Activated CD4-positive, alpha-beta T cell treated with anti-CD3 and anti-CD28 coated beads, Interleukin-2, amount 10 ng/mL, durations not matched to agents 7 days and 5 days (primary cell): ENCODE measurements at regions not wholly inside any gene's neighbourhood (a gene's known extent, or its start where the extent isn't known, plus 50 kb on each side); places are given as distances from the start of the nearest gene placed in this dataset.

Experiments
- CTCF ChIA-PET: fragments of 350-600 bp; sonication (Branson Sonifier 250); formaldehyde crosslinking; loops from one replicate; lab custom pipeline; 2021; ENCODE audit warnings: antibody characterized with exemption; lab: Charles Lee
- POLR2A ChIA-PET: fragments of 350-600 bp; sonication (Branson Sonifier 250); formaldehyde crosslinking; loops from one replicate; lab custom pipeline; 2021; ENCODE audit warnings: antibody characterized with exemption; lab: Charles Lee
- DNase-seq: peaks from one replicate; pipeline ENCODE4 v3.0.0-alpha.2; 2020
- H3K27ac Mint-ChIP-seq: one replicate; pipeline ENCODE4 v1.8.0; 2021; ENCODE audit warnings: mild to moderate bottlenecking, moderate library complexity, mixed read lengths
- H3K27me3 Mint-ChIP-seq: one replicate; pipeline ENCODE4 v1.8.0; 2021; ENCODE audit warnings: mixed read lengths
- H3K36me3 Mint-ChIP-seq: one replicate; pipeline ENCODE4 v1.8.0; 2021; ENCODE audit warnings: low read depth, mixed read lengths
- H3K4me1 Mint-ChIP-seq: one replicate; pipeline ENCODE4 v1.8.0; 2021; ENCODE audit warnings: mixed read lengths
- H3K4me3 Mint-ChIP-seq: one replicate; pipeline ENCODE4 v1.8.0; 2021; ENCODE audit warnings: mild to moderate bottlenecking, moderate library complexity, mixed read lengths
- H3K9me3 Mint-ChIP-seq: one replicate; pipeline ENCODE4 v1.8.0; 2021; ENCODE audit warnings: mixed read lengths

DNA sequence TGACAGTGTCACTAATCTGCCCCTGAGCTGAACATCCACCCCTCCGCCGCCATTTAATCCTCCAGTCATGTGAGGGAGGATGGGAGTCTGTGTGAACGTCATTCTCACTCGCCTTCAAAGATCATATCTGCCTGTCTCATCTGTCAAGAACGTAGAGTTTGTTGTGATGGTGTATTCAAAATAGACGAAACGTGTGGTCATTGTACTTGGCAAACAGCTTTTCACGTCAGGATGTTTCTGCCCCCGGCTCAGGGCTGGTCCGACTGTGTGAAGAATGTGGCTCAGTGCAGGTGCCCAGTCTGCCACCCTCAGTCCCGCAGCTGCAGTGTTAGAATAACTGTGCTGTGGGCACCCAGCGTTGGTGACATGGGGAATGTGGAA lies 148.0 kb downstream of the KCNJ12 start:
- Mint-ChIP-seq H3K4me1 (no peaks in the 10 kb centered on the region), H3K4me3 (no peak overlapping the region), H3K27me3 (no peaks in the 10 kb centered on the region), H3K9me3 (no peaks in the 10 kb centered on the region), H3K36me3 (no peaks in the 10 kb centered on the region), H3K27ac (no peak overlapping the region)
- no peak for DNase-seq
- POLR2A ChIA-PET = no interaction called here
- CTCF ChIA-PET = interaction anchor here (0.6 kb wide), 1 partner anchor 25 kb away, joined by 4 read pairs; no protein-coding TSS in a partner anchor

DNA sequence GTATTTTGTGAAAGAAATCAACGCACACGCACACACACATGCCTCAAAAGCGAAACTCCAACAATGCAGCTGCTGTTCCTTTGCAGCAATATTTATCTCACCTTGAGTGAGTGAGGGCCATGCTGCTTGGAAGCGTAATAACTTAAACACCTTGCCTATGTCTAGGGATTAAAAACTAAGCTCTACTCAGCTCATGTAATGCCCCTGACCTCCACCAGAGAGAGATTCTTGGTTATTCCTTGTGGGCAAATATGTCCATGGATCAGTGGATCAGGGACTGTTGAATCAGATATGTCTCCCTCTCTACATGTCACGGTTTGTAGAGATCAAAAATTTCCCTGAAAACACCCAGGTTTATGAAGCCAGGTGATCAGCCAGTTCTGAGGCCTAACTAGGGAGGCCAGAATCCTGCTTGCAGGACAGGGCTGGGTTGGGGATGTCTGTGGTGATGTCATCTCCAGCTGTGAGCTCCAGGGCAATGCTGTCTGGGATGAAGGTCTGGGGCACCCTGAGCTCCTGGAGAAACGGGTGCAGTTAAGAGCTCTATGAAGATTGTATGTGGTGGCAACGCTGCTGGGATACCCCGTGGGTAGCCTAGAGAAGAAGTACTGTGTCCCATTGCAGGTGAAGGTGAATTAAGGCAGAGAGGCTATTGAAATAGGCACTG lies 149.4 kb downstream of the KCNJ12 start:
- Mint-ChIP-seq H3K9me3 (no peaks in the 10 kb centered on the region), H3K36me3 (no peaks in the 10 kb centered on the region), H3K27ac (no peak overlapping the region), H3K4me3 (no peak overlapping the region), H3K27me3 (no peaks in the 10 kb centered on the region), H3K4me1 (no peaks in the 10 kb centered on the region)
- ChIA-PET CTCF (no interaction called here), POLR2A (no interaction called here)
- DNase-seq = no peak

DNA sequence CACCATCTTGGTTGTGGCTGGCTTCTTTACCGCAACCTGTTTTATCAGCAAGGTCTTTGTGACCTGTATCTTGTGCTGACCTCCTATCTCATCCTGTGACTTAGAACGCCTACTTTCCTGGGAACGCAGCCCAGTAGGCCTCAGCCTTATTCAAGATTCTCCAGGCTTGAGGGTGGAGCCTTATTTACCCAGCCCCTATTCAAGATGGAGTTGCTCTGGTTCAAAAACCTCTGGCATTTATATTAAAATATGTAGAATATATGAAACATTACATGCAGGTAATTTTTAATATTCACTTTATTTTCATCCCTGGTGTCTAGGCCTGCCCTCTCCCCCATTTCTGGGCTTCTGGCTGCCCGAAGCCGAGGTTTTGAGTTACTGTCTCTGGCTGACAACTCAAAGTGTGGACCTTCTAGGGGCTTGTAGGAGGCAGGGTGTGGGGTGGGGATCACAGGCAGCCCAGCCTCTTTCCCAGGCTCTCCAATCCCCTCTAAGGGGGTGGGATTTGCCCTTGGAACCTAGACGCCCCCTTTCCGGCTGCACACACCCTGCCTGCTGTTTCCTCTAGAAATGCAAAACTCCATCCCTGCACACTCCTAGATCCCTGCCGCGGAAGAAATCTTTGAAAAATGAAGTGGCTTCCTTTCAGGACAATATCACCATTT lies 152.0 kb downstream of the KCNJ12 start:
- POLR2A ChIA-PET = no interaction called here
- DNase-seq = no peak
- Mint-ChIP-seq H3K36me3 (peaks cover 1% of the 10 kb centered on the region), H3K27me3 (no peaks in the 10 kb centered on the region), H3K27ac (no peak overlapping the region), H3K9me3 (no peaks in the 10 kb centered on the region), H3K4me3 (no peak overlapping the region), H3K4me1 (peaks cover 15% of the 10 kb centered on the region)
- CTCF ChIA-PET = no interaction called here

DNA sequence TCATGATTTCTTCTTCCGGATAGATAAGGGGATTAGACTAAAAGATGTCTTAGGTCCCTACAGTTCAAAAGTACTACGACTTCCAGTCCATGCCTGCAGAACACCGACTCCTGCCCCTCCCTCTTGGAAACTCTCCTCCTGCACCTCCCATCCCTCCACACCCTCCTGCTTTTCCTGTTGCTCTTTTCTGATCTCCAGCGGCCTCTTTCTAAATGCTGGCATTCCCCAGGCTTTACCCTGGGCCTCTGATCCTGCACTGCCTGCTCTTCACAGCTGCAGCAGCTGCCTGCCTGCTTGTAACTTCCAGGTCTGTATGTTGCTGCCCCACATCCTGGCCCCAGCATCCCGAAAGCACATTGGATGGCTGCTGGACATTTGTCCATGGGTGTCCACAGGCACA lies 154.2 kb downstream of the KCNJ12 start:
- no peak overlapping the region for H3K27ac Mint-ChIP-seq
- CTCF ChIA-PET = interaction anchor here (1.0 kb wide), 1 partner anchor 14 kb away, joined by 3 read pairs; no protein-coding TSS in a partner anchor
- H3K36me3 Mint-ChIP-seq = peaks cover 5% of the 10 kb centered on the region
- no peaks in the 10 kb centered on the region for H3K27me3 Mint-ChIP-seq
- no peak overlapping the region for H3K4me3 Mint-ChIP-seq
- POLR2A ChIA-PET = no interaction called here
- H3K9me3 Mint-ChIP-seq = no peaks in the 10 kb centered on the region
- DNase-seq = no peak
- H3K4me1 Mint-ChIP-seq = peaks cover 24% of the 10 kb centered on the region

DNA sequence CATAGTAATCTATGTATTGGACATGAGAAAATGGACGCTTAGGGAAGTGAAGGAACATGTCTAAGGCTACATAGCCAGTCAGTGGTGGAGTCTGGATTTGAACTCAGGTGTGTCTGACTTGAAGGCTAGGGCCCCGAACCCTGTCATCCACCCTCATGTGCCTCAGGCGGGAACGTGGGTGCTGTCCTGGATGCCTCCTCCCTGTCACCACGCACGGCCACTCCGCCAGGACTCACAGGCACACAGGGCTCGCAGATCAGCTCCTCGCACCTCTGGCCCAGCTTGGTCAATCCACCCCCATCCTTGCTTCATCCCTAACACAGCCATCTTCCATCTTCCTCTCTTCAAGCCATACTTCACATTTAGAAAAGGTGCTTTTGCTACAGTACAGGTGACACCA lies 154.7 kb downstream of the KCNJ12 start:
- ChIA-PET CTCF (no interaction called here), POLR2A (no interaction called here)
- Mint-ChIP-seq H3K4me1 (peaks cover 24% of the 10 kb centered on the region), H3K27me3 (no peaks in the 10 kb centered on the region), H3K9me3 (peaks cover under 1% of the 10 kb centered on the region), H3K36me3 (peaks cover 7% of the 10 kb centered on the region), H3K27ac (no peak overlapping the region), H3K4me3 (no peak overlapping the region)
- DNase-seq = no peak

DNA sequence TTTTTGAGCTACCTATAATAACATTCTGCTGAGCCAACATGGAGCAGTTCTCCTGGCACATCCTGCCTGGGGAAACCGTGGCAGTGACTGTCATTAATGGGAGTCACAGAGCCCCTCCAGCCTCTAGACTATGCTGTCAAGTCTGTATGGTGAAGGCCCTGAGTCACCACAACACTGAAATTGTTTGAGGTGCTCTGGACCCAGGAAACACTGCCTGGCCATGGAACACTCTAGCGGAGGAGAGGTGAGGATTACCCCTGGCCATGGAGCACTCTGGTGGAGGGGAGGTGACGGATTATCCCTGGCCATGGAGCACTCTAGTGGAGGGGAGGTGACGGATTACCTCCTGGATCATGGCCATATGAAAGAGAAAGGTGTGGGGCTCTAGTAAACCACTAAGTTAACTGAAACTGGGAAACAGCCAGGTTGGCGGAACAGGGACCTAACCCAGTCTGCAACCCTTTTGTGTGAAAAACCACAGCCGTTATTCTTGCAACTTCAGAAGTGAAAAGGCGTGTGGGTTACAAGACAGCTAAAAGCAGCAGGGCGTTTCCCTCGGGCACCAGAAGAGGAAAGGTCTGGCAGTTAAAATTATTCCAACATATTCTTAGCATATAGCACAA lies 156.7 kb downstream of the KCNJ12 start:
- Mint-ChIP-seq H3K27me3 (no peaks in the 10 kb centered on the region), H3K9me3 (peaks cover 18% of the 10 kb centered on the region), H3K27ac (peak overlapping the region; percentile 81), H3K36me3 (peaks cover 18% of the 10 kb centered on the region), H3K4me1 (peaks cover 24% of the 10 kb centered on the region), H3K4me3 (peak overlapping the region; percentile 53)
- POLR2A ChIA-PET = no interaction called here
- CTCF ChIA-PET = interaction anchor here (1.5 kb wide), 2 partner anchors 13 to 19 kb away, joined by 3 to 4 read pairs; no protein-coding TSS in a partner anchor
- peak; percentile 33 for DNase-seq

DNA sequence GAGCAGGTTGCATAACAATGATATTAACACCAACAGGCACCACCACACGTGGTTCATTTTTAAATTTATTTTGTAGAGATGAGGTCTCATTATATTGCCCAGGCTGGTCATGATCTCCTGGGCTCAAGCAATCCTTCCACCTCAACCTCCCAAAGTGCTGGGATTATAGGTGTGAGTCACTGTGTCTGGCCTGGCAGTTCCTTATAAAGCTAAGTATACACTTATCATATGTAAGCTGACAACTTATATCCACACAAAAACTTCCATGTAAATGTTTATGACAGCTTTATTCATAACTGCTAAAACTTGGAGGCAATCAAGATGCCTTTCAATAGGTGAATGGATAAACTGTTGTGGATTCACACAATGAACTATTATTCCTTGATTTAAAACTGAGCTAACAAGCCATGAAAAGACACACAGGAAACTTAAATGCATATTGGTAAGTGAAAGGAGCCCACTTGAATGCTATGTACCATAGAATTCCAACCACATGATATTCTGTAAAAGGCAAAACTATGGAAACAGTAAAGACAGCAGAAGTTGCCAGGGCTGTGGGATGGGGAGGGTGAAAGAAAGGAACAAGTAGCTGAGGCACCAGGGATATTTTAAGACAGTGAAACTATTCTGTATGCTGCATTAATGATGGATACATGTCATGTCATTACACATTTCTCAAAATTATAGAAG lies 156.5 kb upstream of the KCNJ18 start:
- peaks cover 20% of the 10 kb centered on the region for H3K9me3 Mint-ChIP-seq
- ChIA-PET CTCF (interaction anchor here (0.9 kb wide), 1 partner anchor 12 kb away, joined by 3 read pairs; no protein-coding TSS in a partner anchor), POLR2A (no interaction called here)
- DNase-seq = no peak
- no peak overlapping the region for H3K27ac Mint-ChIP-seq
- no peak overlapping the region for H3K4me3 Mint-ChIP-seq
- H3K4me1 Mint-ChIP-seq = peaks cover 24% of the 10 kb centered on the region
- peaks cover 25% of the 10 kb centered on the region for H3K36me3 Mint-ChIP-seq
- H3K27me3 Mint-ChIP-seq = no peaks in the 10 kb centered on the region

DNA sequence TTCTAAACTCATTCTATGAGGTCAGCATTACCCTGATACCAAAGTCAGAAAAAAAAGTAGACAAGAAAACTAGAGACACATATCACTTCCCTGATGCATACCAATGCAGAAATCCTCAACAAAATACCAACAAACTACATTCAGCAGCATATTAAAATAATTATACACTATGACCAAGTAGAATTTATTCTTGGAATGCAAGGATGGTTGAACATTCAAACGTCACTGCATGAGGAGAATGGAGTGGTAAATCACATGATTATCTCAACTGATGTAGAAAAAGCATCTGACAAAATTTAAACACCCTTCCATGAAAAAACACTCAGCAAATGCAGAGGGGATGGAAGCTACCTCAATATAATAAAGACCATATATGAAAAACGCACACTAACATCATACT lies 155.0 kb upstream of the KCNJ18 start:
- POLR2A ChIA-PET = no interaction called here

DNA sequence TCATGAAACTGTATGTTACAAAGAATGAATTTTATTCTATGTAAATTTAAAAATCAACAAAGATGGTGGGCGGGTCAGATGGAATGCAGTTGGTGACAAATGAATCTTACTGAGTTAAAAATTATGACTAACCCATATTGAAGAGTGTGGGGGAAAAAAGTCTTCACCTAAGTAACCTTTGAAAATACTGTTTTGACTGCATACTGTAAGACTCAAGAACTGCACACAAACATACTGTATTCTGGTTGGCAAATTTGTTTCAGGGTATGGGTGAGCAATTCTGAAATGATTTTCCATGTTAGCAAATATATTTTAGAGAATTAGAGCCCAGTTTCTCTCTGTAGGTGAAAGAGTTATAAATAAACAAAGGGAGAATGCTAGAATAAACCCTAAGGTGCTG lies 153.7 kb upstream of the KCNJ18 start:
- CTCF ChIA-PET = no interaction called here
- Mint-ChIP-seq H3K27ac (no peak overlapping the region), H3K9me3 (peaks cover 20% of the 10 kb centered on the region), H3K4me1 (peaks cover 5% of the 10 kb centered on the region), H3K4me3 (no peak overlapping the region), H3K27me3 (no peaks in the 10 kb centered on the region), H3K36me3 (peaks cover 25% of the 10 kb centered on the region)
- DNase-seq = no peak
- POLR2A ChIA-PET = no interaction called here

More for the DNA sequence above, 155.0 kb upstream of the KCNJ18 start:
- H3K4me1 Mint-ChIP-seq = peaks cover 17% of the 10 kb centered on the region
- CTCF ChIA-PET = no interaction called here
- no peak overlapping the region for H3K27ac Mint-ChIP-seq
- H3K9me3 Mint-ChIP-seq = peaks cover 20% of the 10 kb centered on the region
- H3K27me3 Mint-ChIP-seq = no peaks in the 10 kb centered on the region
- peaks cover 25% of the 10 kb centered on the region for H3K36me3 Mint-ChIP-seq
- no peak for DNase-seq
- H3K4me3 Mint-ChIP-seq = no peak overlapping the region

DNA sequence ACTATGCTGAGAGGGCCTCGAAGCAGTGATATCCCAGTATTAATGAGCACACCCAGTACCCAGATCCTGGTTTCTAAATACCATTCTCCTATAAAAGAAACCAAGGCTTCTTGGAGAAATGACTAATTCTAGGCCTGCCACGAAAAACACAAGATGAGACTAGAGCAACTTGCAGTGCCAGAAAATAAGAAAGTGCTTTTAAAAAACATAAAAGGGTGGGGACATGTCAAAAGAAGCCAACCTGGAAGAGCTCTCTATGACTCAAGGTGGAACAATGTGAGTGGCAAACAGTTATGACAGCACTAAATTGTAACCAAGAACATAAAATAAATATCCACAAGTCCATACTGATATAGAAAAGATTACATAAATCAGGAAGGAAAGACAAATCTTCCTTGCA lies 153.2 kb upstream of the KCNJ18 start:
- no peak for DNase-seq
- Mint-ChIP-seq H3K4me3 (no peak overlapping the region), H3K36me3 (peaks cover 25% of the 10 kb centered on the region), H3K27ac (no peak overlapping the region), H3K27me3 (no peaks in the 10 kb centered on the region), H3K4me1 (no peaks in the 10 kb centered on the region), H3K9me3 (peaks cover 20% of the 10 kb centered on the region)
- POLR2A ChIA-PET = no interaction called here
- CTCF ChIA-PET = no interaction called here

DNA sequence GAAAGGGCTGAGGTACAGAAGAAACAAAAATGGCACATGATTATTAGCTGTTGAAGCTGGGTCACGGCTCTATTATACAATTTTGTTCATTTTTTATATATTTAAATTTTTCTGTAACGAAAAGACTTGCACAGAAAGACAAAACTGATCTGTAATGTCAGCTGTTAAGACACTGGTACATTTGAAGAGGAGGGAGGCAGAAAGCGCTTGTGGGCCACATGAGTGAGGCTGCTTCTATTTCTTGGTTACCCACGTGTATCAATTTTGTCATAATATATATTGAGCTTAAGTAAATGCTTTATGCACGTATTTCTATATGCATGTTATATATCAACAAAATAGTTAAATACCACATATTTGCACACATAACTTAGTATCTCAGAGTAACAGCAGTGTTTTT lies 151.8 kb upstream of the KCNJ18 start:
- no peak overlapping the region for H3K4me3 Mint-ChIP-seq
- ChIA-PET POLR2A (no interaction called here), CTCF (no interaction called here)
- no peak overlapping the region for H3K27ac Mint-ChIP-seq
- peaks cover under 1% of the 10 kb centered on the region for H3K4me1 Mint-ChIP-seq
- peaks cover 24% of the 10 kb centered on the region for H3K36me3 Mint-ChIP-seq
- DNase-seq = no peak
- no peaks in the 10 kb centered on the region for H3K27me3 Mint-ChIP-seq
- peaks cover 20% of the 10 kb centered on the region for H3K9me3 Mint-ChIP-seq

DNA sequence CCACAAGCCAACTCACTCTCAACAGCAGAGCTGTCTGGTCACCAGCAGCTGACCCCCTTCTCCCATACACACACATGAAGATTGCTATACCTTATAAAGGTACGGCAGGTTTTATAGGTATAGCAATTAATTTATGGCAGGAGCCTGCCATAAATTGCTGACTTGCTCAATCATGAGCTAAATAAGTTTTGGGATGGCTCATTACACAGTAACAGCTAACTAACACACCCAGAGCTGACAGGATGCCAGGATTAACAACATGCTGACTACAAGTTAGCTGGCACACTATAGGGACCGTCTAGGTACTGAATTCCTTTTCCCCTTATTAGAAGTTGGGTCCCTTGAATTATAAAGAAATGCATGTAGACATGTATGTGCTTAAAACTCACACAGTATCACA lies 150.3 kb upstream of the KCNJ18 start:
- H3K36me3 Mint-ChIP-seq = peaks cover 24% of the 10 kb centered on the region
- H3K27ac Mint-ChIP-seq = no peak overlapping the region
- peaks cover 9% of the 10 kb centered on the region for H3K9me3 Mint-ChIP-seq
- peaks cover 6% of the 10 kb centered on the region for H3K4me1 Mint-ChIP-seq
- no peak overlapping the region for H3K4me3 Mint-ChIP-seq
- ChIA-PET CTCF (no interaction called here), POLR2A (no interaction called here)
- no peaks in the 10 kb centered on the region for H3K27me3 Mint-ChIP-seq
- DNase-seq = no peak

DNA sequence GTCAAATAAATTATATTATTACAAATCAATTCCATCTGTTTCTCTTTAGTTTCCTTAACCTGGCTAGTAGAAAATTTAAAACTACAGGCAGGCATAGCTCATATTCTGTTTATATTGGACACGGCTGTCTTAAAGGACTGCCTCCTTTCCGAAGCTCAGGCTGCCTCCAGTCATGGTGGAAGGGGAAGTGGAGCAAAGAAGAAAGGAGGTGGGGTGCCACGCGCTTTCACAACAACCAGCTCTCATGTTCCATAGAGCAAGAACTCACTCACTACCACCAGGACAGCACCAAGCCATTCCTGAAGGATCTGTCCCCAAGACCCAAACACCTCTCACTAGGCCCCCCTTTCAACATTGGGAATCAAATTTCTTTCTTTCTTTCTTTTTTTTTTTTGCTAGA lies 149.3 kb upstream of the KCNJ18 start:
- no peak for DNase-seq
- ChIA-PET CTCF (interaction anchor here (1.3 to 1.5 kb wide), 2 partner anchors 30 to 86 kb away, joined by 3 read pairs; no protein-coding TSS in a partner anchor), POLR2A (interaction anchor here (0.6 kb wide), 1 partner anchor 1569 kb away, joined by 3 read pairs; no protein-coding TSS in a partner anchor)
- Mint-ChIP-seq H3K9me3 (peaks cover 2% of the 10 kb centered on the region), H3K36me3 (peaks cover 18% of the 10 kb centered on the region), H3K4me3 (no peak overlapping the region), H3K4me1 (peaks cover 6% of the 10 kb centered on the region), H3K27me3 (no peaks in the 10 kb centered on the region), H3K27ac (no peak overlapping the region)
